ENCODE measurements at regions not wholly inside any gene's neighbourhood (a gene's known extent, or its start where the extent isn't known, plus 50 kb on each side); places are given as distances from the start of the nearest gene placed in this dataset.

- no peak for TF ChIP-seq EZH2phosphoT487 (IDR thresholded peaks at IDR 0.05; ENCODE audit: low read depth)
- TF ChIP-seq, protein P1, sequence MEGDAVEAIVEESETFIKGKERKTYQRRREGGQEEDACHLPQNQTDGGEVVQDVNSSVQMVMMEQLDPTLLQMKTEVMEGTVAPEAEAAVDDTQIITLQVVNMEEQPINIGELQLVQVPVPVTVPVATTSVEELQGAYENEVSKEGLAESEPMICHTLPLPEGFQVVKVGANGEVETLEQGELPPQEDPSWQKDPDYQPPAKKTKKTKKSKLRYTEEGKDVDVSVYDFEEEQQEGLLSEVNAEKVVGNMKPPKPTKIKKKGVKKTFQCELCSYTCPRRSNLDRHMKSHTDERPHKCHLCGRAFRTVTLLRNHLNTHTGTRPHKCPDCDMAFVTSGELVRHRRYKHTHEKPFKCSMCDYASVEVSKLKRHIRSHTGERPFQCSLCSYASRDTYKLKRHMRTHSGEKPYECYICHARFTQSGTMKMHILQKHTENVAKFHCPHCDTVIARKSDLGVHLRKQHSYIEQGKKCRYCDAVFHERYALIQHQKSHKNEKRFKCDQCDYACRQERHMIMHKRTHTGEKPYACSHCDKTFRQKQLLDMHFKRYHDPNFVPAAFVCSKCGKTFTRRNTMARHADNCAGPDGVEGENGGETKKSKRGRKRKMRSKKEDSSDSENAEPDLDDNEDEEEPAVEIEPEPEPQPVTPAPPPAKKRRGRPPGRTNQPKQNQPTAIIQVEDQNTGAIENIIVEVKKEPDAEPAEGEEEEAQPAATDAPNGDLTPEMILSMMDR (IDR thresholded peaks at IDR 0.05; ENCODE audit: low read depth, low read length) = no peak
Observed at GRCh38 chr3:13259831-13260230, 160.3 kb downstream of the NUP210 start.
